A204.1 (cell line): ENCODE measurements at regions not wholly inside any gene's neighbourhood (a gene's known extent, or its start where the extent isn't known, plus 50 kb on each side); places are given as distances from the start of the nearest gene placed in this dataset.
"Not testable (repeated sequence)": the region's sequence is repeated elsewhere in the genome, so short reads cannot be mapped to it uniquely, and the experiment has no call there.

Experiments
- FAIRE-seq: peaks from 2 replicates; lab custom pipeline; 2012; peaks lifted over from hg19 to GRCh38; lab: Jason Lieb, UNC

- FAIRE-seq: no peak
Observed at GRCh38 chr7:142603870-142604448, 145.3 kb upstream of the PRSS1 start.

GRCh38 chr7:142602756-142603155 is 146.5 kb upstream of the PRSS1 start:
- FAIRE-seq: no peak

- FAIRE-seq: no peak
Observed at GRCh38 chr7:142602183-142602582, 147.1 kb upstream of the PRSS1 start.

GRCh38 chr7:142598297-142598696 is 151.0 kb upstream of the PRSS1 start:
- no peak for FAIRE-seq

- FAIRE-seq: no peak
Observed at GRCh38 chr7:142597547-142597946, 151.7 kb upstream of the PRSS1 start.

- FAIRE-seq: no peak
Observed at GRCh38 chr7:142595816-142596516, 153.3 kb upstream of the PRSS1 start.

GRCh38 chr7:142594078-142594477 is 155.2 kb upstream of the PRSS1 start:
- no peak for FAIRE-seq

- no peak for FAIRE-seq
Observed at GRCh38 chr7:142593106-142593505, 156.2 kb upstream of the PRSS1 start.

GRCh38 chr7:142592664-142593063 is 156.6 kb upstream of the PRSS1 start:
- FAIRE-seq: no peak

- no peak for FAIRE-seq
Observed at GRCh38 chr7:142592231-142592630, 157.0 kb upstream of the PRSS1 start.

- FAIRE-seq: no peak
Observed at GRCh38 chr7:142590830-142591457, 158.3 kb upstream of the PRSS1 start.

- no peak for FAIRE-seq
Observed at GRCh38 chr7:142590077-142590476, 159.2 kb upstream of the PRSS1 start.

- no peak for FAIRE-seq
Observed at GRCh38 chr7:142587578-142588191, 161.6 kb upstream of the PRSS1 start.

GRCh38 chr7:142586611-142587010 is 162.7 kb upstream of the PRSS1 start:
- FAIRE-seq: no peak

- no peak for FAIRE-seq
Observed at GRCh38 chr7:142585425-142585824, 163.8 kb upstream of the PRSS1 start.

GRCh38 chr7:142584765-142585164 is 164.5 kb upstream of the PRSS1 start:
- FAIRE-seq: no peak

GRCh38 chr7:142583446-142583845 is 165.8 kb upstream of the PRSS1 start:
- FAIRE-seq: no peak

- no peak for FAIRE-seq
Observed at GRCh38 chr7:142582351-142582750, 166.9 kb upstream of the PRSS1 start.

- FAIRE-seq: no peak
Observed at GRCh38 chr7:142581341-142581740, 167.9 kb upstream of the PRSS1 start.

- FAIRE-seq: no peak
Observed at GRCh38 chr7:142579946-142580345, 169.3 kb upstream of the PRSS1 start.

GRCh38 chr7:142575351-142575750 is 173.9 kb upstream of the PRSS1 start:
- FAIRE-seq: not testable (repeated sequence)

- FAIRE-seq: no peak
Observed at GRCh38 chr7:142571581-142571980, 177.7 kb upstream of the PRSS1 start.

- FAIRE-seq: no peak
Observed at GRCh38 chr7:142569851-142570250, 179.4 kb upstream of the PRSS1 start.
